Vagina (tissue), 2 donors: ENCODE measurements at regions not wholly inside any gene's neighbourhood (a gene's known extent, or its start where the extent isn't known, plus 50 kb on each side); places are given as distances from the start of the nearest gene placed in this dataset.

ENCODE experiments used
- POLR2A ChIP-seq, 2 donors: fragments of 450-650 bp; IDR thresholded peaks; one replicate each; pipeline ENCODE4 v1.6.1; 2017; ENCODE audit warnings: antibody characterized with exemption in 2 of 2, mild to moderate bottlenecking in 2 of 2, moderate library complexity in 2 of 2
- POLR2AphosphoS5 ChIP-seq, 2 donors: sonication (generic); formaldehyde crosslinking; IDR thresholded peaks; one replicate each; pipeline ENCODE4 v1.9.0; 2017; ENCODE audit warnings: antibody characterized with exemption in 2 of 2, mild to moderate bottlenecking in 2 of 2, low read depth in 1 of 2; ENCODE audit not compliant: insufficient read depth in 1 of 2
- TF ChIP-seq, protein P1 (sequence below), 3 experiments: fragments of 450-650 bp in 2 of 3; fragments of 200-600 bp in 1 of 3; sonication (generic) in 1 of 3; IDR thresholded peaks; one replicate each; pipeline ENCODE4 v1.5.1; 2017 to 2019; ENCODE audit warnings: antibody characterized with exemption in 3 of 3, mild to moderate bottlenecking in 2 of 3, moderate library complexity in 2 of 3

DNA sequence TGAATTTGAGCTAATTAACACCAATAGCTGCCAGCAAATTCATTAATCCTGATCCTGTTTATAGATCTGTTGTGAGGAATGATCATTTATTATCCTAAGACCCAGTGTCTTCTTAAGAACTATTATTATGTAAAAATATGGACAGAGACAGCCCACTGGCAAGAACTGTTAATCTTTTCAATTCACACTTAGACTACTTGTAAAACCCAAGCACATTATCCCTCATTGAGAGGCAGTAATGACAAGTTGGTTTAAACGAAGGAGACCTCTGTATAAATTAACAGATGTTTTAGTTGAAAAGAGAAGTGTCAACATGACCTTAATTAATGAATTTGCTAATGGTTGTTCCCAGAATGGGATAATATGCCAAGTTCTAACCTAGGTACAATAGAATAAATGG, 270.3 kb upstream of the IZUMO3 start:
- no peak for TF ChIP-seq POLR2A (IDR thresholded peaks at IDR 0.05)
- TF ChIP-seq, protein P1, sequence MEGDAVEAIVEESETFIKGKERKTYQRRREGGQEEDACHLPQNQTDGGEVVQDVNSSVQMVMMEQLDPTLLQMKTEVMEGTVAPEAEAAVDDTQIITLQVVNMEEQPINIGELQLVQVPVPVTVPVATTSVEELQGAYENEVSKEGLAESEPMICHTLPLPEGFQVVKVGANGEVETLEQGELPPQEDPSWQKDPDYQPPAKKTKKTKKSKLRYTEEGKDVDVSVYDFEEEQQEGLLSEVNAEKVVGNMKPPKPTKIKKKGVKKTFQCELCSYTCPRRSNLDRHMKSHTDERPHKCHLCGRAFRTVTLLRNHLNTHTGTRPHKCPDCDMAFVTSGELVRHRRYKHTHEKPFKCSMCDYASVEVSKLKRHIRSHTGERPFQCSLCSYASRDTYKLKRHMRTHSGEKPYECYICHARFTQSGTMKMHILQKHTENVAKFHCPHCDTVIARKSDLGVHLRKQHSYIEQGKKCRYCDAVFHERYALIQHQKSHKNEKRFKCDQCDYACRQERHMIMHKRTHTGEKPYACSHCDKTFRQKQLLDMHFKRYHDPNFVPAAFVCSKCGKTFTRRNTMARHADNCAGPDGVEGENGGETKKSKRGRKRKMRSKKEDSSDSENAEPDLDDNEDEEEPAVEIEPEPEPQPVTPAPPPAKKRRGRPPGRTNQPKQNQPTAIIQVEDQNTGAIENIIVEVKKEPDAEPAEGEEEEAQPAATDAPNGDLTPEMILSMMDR (IDR thresholded peaks at IDR 0.05) = no peak
- no peak for TF ChIP-seq POLR2AphosphoS5 (IDR thresholded peaks at IDR 0.05; ENCODE audit: insufficient read depth in 1 of 2, low read depth in 1 of 2)
